HepG2 (cell line): ENCODE measurements at regions not wholly inside any gene's neighbourhood (a gene's known extent, or its start where the extent isn't known, plus 50 kb on each side); places are given as distances from the start of the nearest gene placed in this dataset.

Experiments
- ATAC-seq: fragments of 200-7000 bp; cut with Tn5 transposase; 3 replicates; pipeline ENCODE4 v1.9.1; 2020; ENCODE audit warnings: mild to moderate bottlenecking, moderate library complexity
- BruUV-seq: library from RNA; stranded (reverse); fragments of 400-500 nt; replicated peaks from 2 replicates; lab custom pipeline; 2021; lab: Mats Ljungman, UMichigan
- CTCF ChIA-PET: fragments of 300-600 bp; formaldehyde crosslinking; extraction: SDS; loops from one replicate; lab custom pipeline; 2021; ENCODE audit warnings: low total read pairs, inconsistent platforms, low intra/inter-chr PET ratio; lab: Yijun Ruan, JAX
- POLR2A ChIA-PET: fragments of 350-600 bp; sonication (Branson Sonifier 250); formaldehyde crosslinking; loops from one replicate; lab custom pipeline; 2020; ENCODE audit warnings: antibody characterized with exemption, inconsistent platforms; lab: Yijun Ruan, JAX
- DNase-seq: peaks from one replicate; pipeline ENCODE4 v3.0.0-alpha.2; 2015; ENCODE audit warnings: low spot score
- FAIRE-seq: peaks from 3 replicates; lab custom pipeline; 2011; peaks lifted over from hg19 to GRCh38; lab: Jason Lieb, UNC
- H2AFZ ChIP-seq: one replicate; pipeline ENCODE4 v1.6.1; 2011; ENCODE audit warnings: low read length, inconsistent platforms
- H3K27ac ChIP-seq: fragments of 300-600 bp; 3 replicates; pipeline ENCODE4 v1.8.0; 2011; ENCODE audit warnings: mixed run types, mild to moderate bottlenecking, mixed read lengths, low read length, inconsistent platforms; ENCODE audit not compliant: insufficient read depth; ENCODE audit errors: extremely low read length
- H3K27me3 ChIP-seq, 2 experiments: fragments of 200-600 bp in 1 of 2; 2 replicates in 1 of 2; 3 replicates in 1 of 2; pipeline versions ENCODE4 v1.6.0 to v1.8.0; 2011; ENCODE audit warnings: low read length in 2 of 2, mild to moderate bottlenecking in 2 of 2, moderate library complexity in 2 of 2, inconsistent platforms in 1 of 2; ENCODE audit not compliant: insufficient read depth in 2 of 2, control insufficient read depth in 1 of 2
- H3K36me3 ChIP-seq, 2 experiments: fragments of 200-600 bp in 1 of 2; replicated peaks in 1 of 2; 2 replicates in 1 of 2; 3 replicates in 1 of 2; pipeline versions ENCODE4 v1.5.1 to v1.8.0; 2011; ENCODE audit warnings: low read length in 2 of 2, inconsistent platforms in 1 of 2; ENCODE audit not compliant: insufficient read depth in 2 of 2, control insufficient read depth in 1 of 2
- H3K4me1 ChIP-seq: 2 replicates; pipeline ENCODE4 v1.5.1; 2012; ENCODE audit warnings: low read length, inconsistent platforms; ENCODE audit not compliant: insufficient read depth
- H3K4me2 ChIP-seq: 2 replicates; pipeline ENCODE4 v1.6.0; 2011; ENCODE audit warnings: low read depth, low read length, inconsistent platforms
- H3K4me3 ChIP-seq, 3 experiments: fragments of 200-600 bp in 1 of 3; sonication (generic), shearing (Covaris generic) in 1 of 3; replicated peaks in 1 of 3; 2 replicates each; pipeline ENCODE4 v1.5.1; 2011 to 2016; ENCODE audit warnings: low read length in 3 of 3, inconsistent platforms in 2 of 3, low read depth in 2 of 3, mild to moderate bottlenecking in 2 of 3, control low read depth in 1 of 3, mixed read lengths in 1 of 3; ENCODE audit not compliant: insufficient read depth in 1 of 3
- H3K79me2 ChIP-seq: one replicate; pipeline ENCODE4 v1.6.1; 2011; ENCODE audit warnings: low read length, inconsistent platforms; ENCODE audit not compliant: insufficient read depth
- H3K9ac ChIP-seq: 2 replicates; pipeline ENCODE4 v1.6.0; 2011; ENCODE audit warnings: mild to moderate bottlenecking, low read depth, low read length, inconsistent platforms; ENCODE audit not compliant: insufficient read depth
- H3K9me3 ChIP-seq: 2 replicates; pipeline ENCODE4 v1.5.1; 2012; ENCODE audit warnings: mild to moderate bottlenecking, low read length
- H4K20me1 ChIP-seq: 2 replicates; pipeline ENCODE4 v1.6.0; 2011; ENCODE audit warnings: inconsistent platforms, mild to moderate bottlenecking, low read length, moderate library complexity; ENCODE audit not compliant: insufficient read depth
- ADNP ChIP-seq: sonication (generic); formaldehyde crosslinking; IDR thresholded peaks from 2 replicates; pipeline ENCODE4 v1.4.0; 2020; ENCODE audit warnings: missing genetic modification reagents
- CREB1 ChIP-seq, 2 experiments: fragments of 450-650 bp in 1 of 2; IDR thresholded peaks; 2 replicates each; pipeline ENCODE4 v1.6.1; 2016 to 2017; ENCODE audit warnings: control low read depth in 1 of 2, mild to moderate bottlenecking in 1 of 2, missing compliant biosample characterization in 1 of 2, missing genetic modification characterization in 1 of 2
- ELF4 ChIP-seq: sonication (generic); formaldehyde crosslinking; IDR thresholded peaks from 2 replicates; pipeline ENCODE4 v1.5.0; 2020; ENCODE audit warnings: missing genetic modification reagents, mild to moderate bottlenecking, moderate library complexity, borderline replicate concordance
- HIVEP1 ChIP-seq: sonication (generic); formaldehyde crosslinking; IDR thresholded peaks from 2 replicates; pipeline ENCODE4 v1.4.0; 2020; ENCODE audit warnings: mild to moderate bottlenecking, missing genetic modification reagents
- NCOA1 ChIP-seq: sonication (generic); formaldehyde crosslinking; IDR thresholded peaks from 2 replicates; pipeline ENCODE4 v1.9.0; 2021; ENCODE audit warnings: missing genetic modification reagents
- YY1 ChIP-seq: IDR thresholded peaks from 2 replicates; pipeline ENCODE4 v1.6.1; 2011; ENCODE audit warnings: low read length, low read depth, moderate library complexity, mild to moderate bottlenecking; ENCODE audit not compliant: insufficient read depth, insufficient replicate concordance
- ZFP36L1 ChIP-seq: sonication (generic); formaldehyde crosslinking; IDR thresholded peaks from 2 replicates; pipeline ENCODE4 v1.8.0; 2022; ENCODE audit warnings: mild to moderate bottlenecking, missing genetic modification reagents, moderate library complexity
- ZNF230 ChIP-seq: sonication (generic); formaldehyde crosslinking; IDR thresholded peaks from 2 replicates; pipeline ENCODE4 v1.4.0; 2020; ENCODE audit warnings: mild to moderate bottlenecking, missing genetic modification reagents
- ZNF432 ChIP-seq: sonication (generic); formaldehyde crosslinking; IDR thresholded peaks from 2 replicates; pipeline ENCODE4 v1.5.0; 2020; ENCODE audit warnings: missing genetic modification reagents, mild to moderate bottlenecking, borderline replicate concordance
- ZNF841 ChIP-seq: sonication (generic); formaldehyde crosslinking; IDR thresholded peaks from 2 replicates; pipeline ENCODE4 v1.8.1; 2023; ENCODE audit warnings: missing genetic modification reagents, borderline replicate concordance
- ZSCAN31 ChIP-seq: sonication (generic); formaldehyde crosslinking; IDR thresholded peaks from 2 replicates; pipeline ENCODE4 v1.5.0; 2020; ENCODE audit warnings: low read depth, mild to moderate bottlenecking, missing genetic modification reagents
- WGBS: methylation state at CpG from one replicate; pipeline ENCODE4 v1.1.6; 2017; ENCODE audit warnings: low lambda C conversion rate; 5-methylcytosine and 5-hydroxymethylcytosine counted together
- in situ Hi-C: cut with HindIII; loops from 2 replicates; pipeline ENCODE4 v1.10.0; 2017; ENCODE audit warnings: low pct_unique_long_range_greater_than_20kb; ENCODE audit not compliant: extremely low pct_ligation_motif_present
- intact Hi-C: fragments of 100-400 bp; cut with micrococcal nuclease; formaldehyde crosslinking; loops from one replicate; pipeline ENCODE4 v1.10.0; 2022; ENCODE audit not compliant: unreplicated experiment
- TF ChIP-seq, protein P1 (sequence below): sonication (generic); formaldehyde crosslinking; IDR thresholded peaks from 2 replicates; pipeline ENCODE4 v1.9.0; 2021; ENCODE audit warnings: missing genetic modification reagents, borderline replicate concordance
- TF ChIP-seq, protein P2 (sequence below): sonication (generic); formaldehyde crosslinking; IDR thresholded peaks from 2 replicates; pipeline ENCODE4 v1.5.1; 2020; ENCODE audit warnings: missing genetic modification reagents, mild to moderate bottlenecking, borderline replicate concordance

DNA sequence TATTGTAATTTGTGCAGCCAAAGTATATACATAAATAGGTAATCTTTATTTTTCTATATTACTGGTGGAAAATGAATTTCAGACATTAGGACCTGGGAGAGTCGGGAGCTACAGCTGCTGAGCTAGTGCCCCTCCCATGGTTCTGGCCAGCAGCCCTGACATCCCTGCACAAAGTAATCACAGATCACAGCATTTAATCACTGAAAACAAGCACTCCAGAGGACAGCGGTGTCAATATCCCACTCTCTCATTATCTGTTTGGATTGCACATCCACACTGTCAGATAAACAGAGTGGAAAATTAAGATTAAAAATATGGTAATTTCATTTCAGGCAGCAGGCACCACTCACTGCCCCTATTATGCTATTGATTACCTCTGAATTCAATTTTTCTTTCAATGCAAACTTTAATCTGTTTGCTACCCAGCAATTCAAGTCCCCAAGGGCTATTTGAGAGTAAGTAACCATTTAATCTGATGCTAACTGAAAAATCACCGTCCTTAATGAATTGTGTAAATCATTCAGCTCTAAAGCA, 254.1 kb upstream of the SOX21 start:
- no peak for TF ChIP-seq HIVEP1 (CRISPR knock-in tag)
- no peak for TF ChIP-seq ZFP36L1 (CRISPR knock-in tag)
- TF ChIP-seq, protein P1, sequence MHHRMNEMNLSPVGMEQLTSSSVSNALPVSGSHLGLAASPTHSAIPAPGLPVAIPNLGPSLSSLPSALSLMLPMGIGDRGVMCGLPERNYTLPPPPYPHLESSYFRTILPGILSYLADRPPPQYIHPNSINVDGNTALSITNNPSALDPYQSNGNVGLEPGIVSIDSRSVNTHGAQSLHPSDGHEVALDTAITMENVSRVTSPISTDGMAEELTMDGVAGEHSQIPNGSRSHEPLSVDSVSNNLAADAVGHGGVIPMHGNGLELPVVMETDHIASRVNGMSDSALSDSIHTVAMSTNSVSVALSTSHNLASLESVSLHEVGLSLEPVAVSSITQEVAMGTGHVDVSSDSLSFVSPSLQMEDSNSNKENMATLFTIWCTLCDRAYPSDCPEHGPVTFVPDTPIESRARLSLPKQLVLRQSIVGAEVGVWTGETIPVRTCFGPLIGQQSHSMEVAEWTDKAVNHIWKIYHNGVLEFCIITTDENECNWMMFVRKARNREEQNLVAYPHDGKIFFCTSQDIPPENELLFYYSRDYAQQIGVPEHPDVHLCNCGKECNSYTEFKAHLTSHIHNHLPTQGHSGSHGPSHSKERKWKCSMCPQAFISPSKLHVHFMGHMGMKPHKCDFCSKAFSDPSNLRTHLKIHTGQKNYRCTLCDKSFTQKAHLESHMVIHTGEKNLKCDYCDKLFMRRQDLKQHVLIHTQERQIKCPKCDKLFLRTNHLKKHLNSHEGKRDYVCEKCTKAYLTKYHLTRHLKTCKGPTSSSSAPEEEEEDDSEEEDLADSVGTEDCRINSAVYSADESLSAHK (CRISPR knock-in tag) = no peak
- TF ChIP-seq ELF4 = no peak
- TF ChIP-seq YY1 = no peak
- no peak for TF ChIP-seq NCOA1 (CRISPR knock-in tag)
- no peak for TF ChIP-seq ADNP
- no peak for TF ChIP-seq ZNF841 (CRISPR knock-in tag)
- no peak for TF ChIP-seq ZNF230
- TF ChIP-seq, protein P2, sequence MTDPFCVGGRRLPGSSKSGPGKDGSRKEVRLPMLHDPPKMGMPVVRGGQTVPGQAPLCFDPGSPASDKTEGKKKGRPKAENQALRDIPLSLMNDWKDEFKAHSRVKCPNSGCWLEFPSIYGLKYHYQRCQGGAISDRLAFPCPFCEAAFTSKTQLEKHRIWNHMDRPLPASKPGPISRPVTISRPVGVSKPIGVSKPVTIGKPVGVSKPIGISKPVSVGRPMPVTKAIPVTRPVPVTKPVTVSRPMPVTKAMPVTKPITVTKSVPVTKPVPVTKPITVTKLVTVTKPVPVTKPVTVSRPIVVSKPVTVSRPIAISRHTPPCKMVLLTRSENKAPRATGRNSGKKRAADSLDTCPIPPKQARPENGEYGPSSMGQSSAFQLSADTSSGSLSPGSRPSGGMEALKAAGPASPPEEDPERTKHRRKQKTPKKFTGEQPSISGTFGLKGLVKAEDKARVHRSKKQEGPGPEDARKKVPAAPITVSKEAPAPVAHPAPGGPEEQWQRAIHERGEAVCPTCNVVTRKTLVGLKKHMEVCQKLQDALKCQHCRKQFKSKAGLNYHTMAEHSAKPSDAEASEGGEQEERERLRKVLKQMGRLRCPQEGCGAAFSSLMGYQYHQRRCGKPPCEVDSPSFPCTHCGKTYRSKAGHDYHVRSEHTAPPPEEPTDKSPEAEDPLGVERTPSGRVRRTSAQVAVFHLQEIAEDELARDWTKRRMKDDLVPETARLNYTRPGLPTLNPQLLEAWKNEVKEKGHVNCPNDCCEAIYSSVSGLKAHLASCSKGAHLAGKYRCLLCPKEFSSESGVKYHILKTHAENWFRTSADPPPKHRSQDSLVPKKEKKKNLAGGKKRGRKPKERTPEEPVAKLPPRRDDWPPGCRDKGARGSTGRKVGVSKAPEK (CRISPR knock-in tag) = no peak
- no peak for TF ChIP-seq CREB1 (IDR thresholded peaks at IDR 0.05)
- no peak for TF ChIP-seq CREB1 (CRISPR knock-in tag; IDR thresholded peaks at IDR 0.05)
- TF ChIP-seq ZNF432 (CRISPR knock-in tag) = no peak
- no peak for TF ChIP-seq ZSCAN31 (CRISPR knock-in tag)
- no peak for DNase-seq
- Histone ChIP-seq H3K27ac (no peak overlapping the region), H3K79me2 (no peaks in the 10 kb centered on the region), H2AFZ (no peak overlapping the region), H3K4me2 (no peak overlapping the region), H3K36me3 (no peaks in the 10 kb centered on the region), H3K27me3 (peaks cover 10 to 52% of the 10 kb centered on the region in 2 experiments), H3K4me1 (peaks cover 11% of the 10 kb centered on the region), H4K20me1 (no peaks in the 10 kb centered on the region), H3K9ac (no peak overlapping the region), H3K4me3 (no peak overlapping the region), H3K9me3 (no peaks in the 10 kb centered on the region)
- ChIA-PET CTCF (no interaction called here), POLR2A (no interaction called here)
- in situ Hi-C loops (no loop called here), intact Hi-C loops (no loop called here)
- WGBS = 10% methylated on average over 2 of the region's 3 CpGs
- no peak for FAIRE-seq
- no TSS peak for BruUV-seq
- no peak for ATAC-seq
